ENCODE measurements at regions not wholly inside any gene's neighbourhood (a gene's known extent, or its start where the extent isn't known, plus 50 kb on each side); places are given as distances from the start of the nearest gene placed in this dataset.

DNA sequence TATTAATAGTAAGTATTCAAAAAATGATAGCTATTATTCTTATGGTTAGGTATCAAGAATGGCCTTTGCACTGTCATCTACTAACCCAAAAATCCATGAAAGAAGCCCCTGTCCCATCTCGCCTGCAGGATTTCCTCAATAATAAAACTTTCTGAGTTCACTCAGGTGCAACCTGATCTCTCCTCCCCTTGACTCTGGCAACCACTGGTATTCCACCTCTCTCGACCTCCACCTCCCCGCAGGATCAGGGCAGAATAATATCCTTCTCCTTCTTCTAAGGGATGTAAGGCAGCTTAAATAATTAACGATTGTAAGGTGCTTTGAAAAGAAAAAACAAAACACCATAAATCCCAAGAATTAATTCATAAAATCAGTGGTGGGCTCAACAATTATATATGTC, 359.3 kb downstream of the PLPP3 start:
- Histone ChIP-seq H3K9me3 (ENCODE audit: low read length) (no peaks in the 10 kb centered on the region), H3K4me1 (ENCODE audit: insufficient read depth, low read length, severe bottlenecking) (no peaks in the 10 kb centered on the region), H3F3A (ENCODE audit: insufficient read depth, low read length) (no peaks in the 10 kb centered on the region), H3K27me3 (ENCODE audit: insufficient read depth, low read length) (no peaks in the 10 kb centered on the region), H3K9ac (ENCODE audit: low read length) (no peak overlapping the region), H3K4me3 (ENCODE audit: low read depth, low read length, poor library complexity, severe bottlenecking) (no peak overlapping the region), H3K36me3 (ENCODE audit: insufficient read depth, low read length) (no peaks in the 10 kb centered on the region), H3K79me2 (ENCODE audit: insufficient read depth, low read length) (no peaks in the 10 kb centered on the region), H3K4me2 (ENCODE audit: low read length) (no peak overlapping the region), H4K20me1 (ENCODE audit: insufficient read depth, low read length) (no peaks in the 10 kb centered on the region), H2AFZ (ENCODE audit: low read length) (no peak overlapping the region), H3K9me2 (ENCODE audit: low read depth, low read length) (no peaks in the 10 kb centered on the region), H3K27ac (ENCODE audit: low read depth, low read length, poor library complexity, severe bottlenecking) (no peak overlapping the region)
- TF ChIP-seq, protein P1, sequence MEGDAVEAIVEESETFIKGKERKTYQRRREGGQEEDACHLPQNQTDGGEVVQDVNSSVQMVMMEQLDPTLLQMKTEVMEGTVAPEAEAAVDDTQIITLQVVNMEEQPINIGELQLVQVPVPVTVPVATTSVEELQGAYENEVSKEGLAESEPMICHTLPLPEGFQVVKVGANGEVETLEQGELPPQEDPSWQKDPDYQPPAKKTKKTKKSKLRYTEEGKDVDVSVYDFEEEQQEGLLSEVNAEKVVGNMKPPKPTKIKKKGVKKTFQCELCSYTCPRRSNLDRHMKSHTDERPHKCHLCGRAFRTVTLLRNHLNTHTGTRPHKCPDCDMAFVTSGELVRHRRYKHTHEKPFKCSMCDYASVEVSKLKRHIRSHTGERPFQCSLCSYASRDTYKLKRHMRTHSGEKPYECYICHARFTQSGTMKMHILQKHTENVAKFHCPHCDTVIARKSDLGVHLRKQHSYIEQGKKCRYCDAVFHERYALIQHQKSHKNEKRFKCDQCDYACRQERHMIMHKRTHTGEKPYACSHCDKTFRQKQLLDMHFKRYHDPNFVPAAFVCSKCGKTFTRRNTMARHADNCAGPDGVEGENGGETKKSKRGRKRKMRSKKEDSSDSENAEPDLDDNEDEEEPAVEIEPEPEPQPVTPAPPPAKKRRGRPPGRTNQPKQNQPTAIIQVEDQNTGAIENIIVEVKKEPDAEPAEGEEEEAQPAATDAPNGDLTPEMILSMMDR (IDR thresholded peaks at IDR 0.05; ENCODE audit: low read length) = no peak
- TF ChIP-seq EZH2 (IDR thresholded peaks at IDR 0.05; ENCODE audit: borderline replicate concordance, low read length) = no peak

DNA sequence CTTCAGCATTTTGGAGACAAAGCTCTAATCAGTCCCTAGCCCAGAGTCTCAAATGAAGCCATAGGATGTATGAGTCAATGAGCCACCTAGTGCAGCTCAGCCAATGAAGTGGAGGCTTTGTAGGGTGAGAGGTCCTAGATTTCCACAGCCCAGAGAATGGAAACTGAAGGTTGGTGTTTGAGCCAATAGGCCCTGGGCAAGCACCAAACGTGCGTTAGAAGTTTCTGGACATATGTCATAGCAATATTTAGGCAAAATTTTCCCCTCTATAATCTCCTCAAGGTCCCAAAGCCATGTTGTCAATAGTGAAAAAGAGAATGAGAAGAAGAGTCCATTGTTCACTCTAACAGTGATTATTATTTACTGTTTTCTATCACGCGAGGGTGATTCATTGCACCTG, 361.3 kb downstream of the PLPP3 start:
- H3K27ac ChIP-seq (ENCODE audit: low read depth, low read length, poor library complexity, severe bottlenecking) = no peak overlapping the region
- H4K20me1 ChIP-seq (ENCODE audit: insufficient read depth, low read length) = no peaks in the 10 kb centered on the region
- no peaks in the 10 kb centered on the region for H3K36me3 ChIP-seq (ENCODE audit: insufficient read depth, low read length)
- H3F3A ChIP-seq (ENCODE audit: insufficient read depth, low read length) = no peaks in the 10 kb centered on the region
- H3K9ac ChIP-seq (ENCODE audit: low read length) = no peak overlapping the region
- no peaks in the 10 kb centered on the region for H3K4me1 ChIP-seq (ENCODE audit: insufficient read depth, low read length, severe bottlenecking)
- H3K9me3 ChIP-seq (ENCODE audit: low read length) = no peaks in the 10 kb centered on the region
- TF ChIP-seq, protein P1 (IDR thresholded peaks at IDR 0.05; ENCODE audit: low read length) = no peak
- no peak for TF ChIP-seq EZH2 (IDR thresholded peaks at IDR 0.05; ENCODE audit: borderline replicate concordance, low read length)
- no peak overlapping the region for H3K4me3 ChIP-seq (ENCODE audit: low read depth, low read length, poor library complexity, severe bottlenecking)
- H3K4me2 ChIP-seq (ENCODE audit: low read length) = no peak overlapping the region
- no peaks in the 10 kb centered on the region for H3K27me3 ChIP-seq (ENCODE audit: insufficient read depth, low read length)
- no peaks in the 10 kb centered on the region for H3K9me2 ChIP-seq (ENCODE audit: low read depth, low read length)
- H3K79me2 ChIP-seq (ENCODE audit: insufficient read depth, low read length) = no peaks in the 10 kb centered on the region
- no peak overlapping the region for H2AFZ ChIP-seq (ENCODE audit: low read length)

DNA sequence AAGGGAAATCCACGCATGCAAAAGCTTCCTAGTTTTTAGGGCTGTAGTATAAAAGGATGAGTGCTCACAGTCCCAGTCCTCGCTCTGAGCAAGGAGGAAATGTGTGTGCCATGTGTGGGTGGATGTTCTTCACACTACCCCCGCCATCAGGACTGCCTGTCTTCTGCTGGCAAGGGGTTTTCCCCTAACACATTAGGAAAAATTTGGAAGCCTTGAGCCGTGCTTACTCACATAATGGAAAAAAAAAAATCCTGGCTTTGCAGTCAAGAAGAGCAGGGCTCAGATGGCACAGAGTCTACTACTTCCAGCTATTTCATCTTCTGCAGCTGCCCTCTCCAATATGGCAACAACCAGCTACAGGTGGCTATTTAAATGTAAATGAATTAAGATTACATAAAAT, 363.1 kb downstream of the PLPP3 start:
- H3K27me3 ChIP-seq (ENCODE audit: insufficient read depth, low read length) = no peaks in the 10 kb centered on the region
- no peaks in the 10 kb centered on the region for H3K36me3 ChIP-seq (ENCODE audit: insufficient read depth, low read length)
- no peak overlapping the region for H3K27ac ChIP-seq (ENCODE audit: low read depth, low read length, poor library complexity, severe bottlenecking)
- no peak overlapping the region for H2AFZ ChIP-seq (ENCODE audit: low read length)
- H3K9me2 ChIP-seq (ENCODE audit: low read depth, low read length) = no peaks in the 10 kb centered on the region
- no peaks in the 10 kb centered on the region for H3K79me2 ChIP-seq (ENCODE audit: insufficient read depth, low read length)
- no peaks in the 10 kb centered on the region for H3F3A ChIP-seq (ENCODE audit: insufficient read depth, low read length)
- no peak overlapping the region for H3K4me2 ChIP-seq (ENCODE audit: low read length)
- TF ChIP-seq, protein P1 (IDR thresholded peaks at IDR 0.05; ENCODE audit: low read length) = no peak
- no peak for TF ChIP-seq EZH2 (IDR thresholded peaks at IDR 0.05; ENCODE audit: borderline replicate concordance, low read length)
- H3K4me1 ChIP-seq (ENCODE audit: insufficient read depth, low read length, severe bottlenecking) = no peaks in the 10 kb centered on the region
- H3K9me3 ChIP-seq (ENCODE audit: low read length) = no peaks in the 10 kb centered on the region
- no peak overlapping the region for H3K9ac ChIP-seq (ENCODE audit: low read length)
- no peak overlapping the region for H3K4me3 ChIP-seq (ENCODE audit: low read depth, low read length, poor library complexity, severe bottlenecking)
- H4K20me1 ChIP-seq (ENCODE audit: insufficient read depth, low read length) = no peaks in the 10 kb centered on the region
